Panc1 (cell line): ENCODE measurements at regions not wholly inside any gene's neighbourhood (a gene's known extent, or its start where the extent isn't known, plus 50 kb on each side); places are given as distances from the start of the nearest gene placed in this dataset.

Experiments used
- ATAC-seq: fragments of 200-7000 bp; cut with Tn5 transposase; 2 replicates; pipeline ENCODE4 v1.9.1; 2020; ENCODE audit warnings: mild to moderate bottlenecking, moderate library complexity
- BruUV-seq: library from RNA; stranded (reverse); fragments of 400-500 nt; replicated peaks from 2 replicates; lab custom pipeline; 2021; lab: Mats Ljungman, UMichigan
- CTCF ChIA-PET: fragments of 300-600 bp; sonication (Branson Sonifier 250); formaldehyde crosslinking; loops from one replicate; lab custom pipeline; 2022; ENCODE audit warnings: antibody characterized with exemption; lab: Charles Lee
- POLR2A ChIA-PET: fragments of 300-600 bp; sonication (Branson Sonifier 250); formaldehyde crosslinking; loops from one replicate; lab custom pipeline; 2022; ENCODE audit warnings: antibody characterized with exemption; lab: Charles Lee
- DNase-seq: peaks from one replicate; pipeline ENCODE4 v3.0.0-alpha.2; 2010; ENCODE audit warnings: low read depth, low spot score
- H3K27ac ChIP-seq: 2 replicates; pipeline ENCODE4 v1.5.1; 2011; ENCODE audit warnings: mild to moderate bottlenecking, low read length, inconsistent platforms
- H3K27me3 ChIP-seq: fragments of 200-500 bp; sonication (Bioruptor generic); 2 replicates; pipeline ENCODE4 v1.6.0; 2014; ENCODE audit warnings: low read length, inconsistent platforms; ENCODE audit not compliant: control insufficient read depth, insufficient read depth
- H3K36me3 ChIP-seq: fragments of 200-500 bp; sonication (Bioruptor generic); 2 replicates; pipeline ENCODE4 v1.5.1; 2014; ENCODE audit warnings: inconsistent platforms, mild to moderate bottlenecking, low read length, moderate library complexity; ENCODE audit not compliant: control insufficient read depth, insufficient read depth
- H3K4me1 ChIP-seq: 2 replicates; pipeline ENCODE4 v1.5.1; 2011; ENCODE audit warnings: inconsistent platforms, mild to moderate bottlenecking, low read length, moderate library complexity; ENCODE audit not compliant: control insufficient read depth, insufficient read depth
- H3K4me3 ChIP-seq, 2 experiments: 2 replicates each; pipeline ENCODE4 v1.5.1; 2011 to 2012; ENCODE audit warnings: low read depth in 2 of 2, low read length in 2 of 2, mild to moderate bottlenecking in 2 of 2, inconsistent platforms in 1 of 2, moderate library complexity in 1 of 2
- H3K9me3 ChIP-seq: fragments of 200-500 bp; sonication (Bioruptor generic); 2 replicates; pipeline ENCODE4 v1.5.1; 2014; ENCODE audit warnings: low read depth, mild to moderate bottlenecking, inconsistent platforms, low read length, moderate library complexity; ENCODE audit not compliant: control insufficient read depth, insufficient read depth
- POLR2AphosphoS5 ChIP-seq: IDR thresholded peaks from 2 replicates; pipeline ENCODE4 v1.6.1; 2012; ENCODE audit warnings: mild to moderate bottlenecking, low read depth, low read length, moderate library complexity
- SIN3A ChIP-seq: IDR thresholded peaks from 2 replicates; pipeline ENCODE4 v1.6.1; 2012; ENCODE audit warnings: low read depth, mild to moderate bottlenecking, low read length, moderate library complexity, borderline replicate concordance; ENCODE audit not compliant: insufficient read depth
- TCF7L2 ChIP-seq: IDR thresholded peaks from 2 replicates; pipeline ENCODE4 v1.6.1; 2011; ENCODE audit warnings: mild to moderate bottlenecking, low read depth, low read length, inconsistent platforms
- in situ Hi-C: cut with HindIII; loops from 2 replicates; pipeline ENCODE4 v1.10.0; 2016; ENCODE audit warnings: low sequenced_read_pairs, low pct_unique_long_range_greater_than_20kb
- intact Hi-C: fragments of 100-400 bp; cut with micrococcal nuclease; formaldehyde crosslinking; loops from one replicate; pipeline ENCODE4 v1.10.0; 2022; ENCODE audit not compliant: unreplicated experiment
- TF ChIP-seq, protein P1 (sequence below), 2 experiments: IDR thresholded peaks; 2 replicates each; pipeline ENCODE4 v1.6.1; 2011 to 2012; ENCODE audit warnings: low read depth in 2 of 2, control low read depth in 1 of 2, low read length in 1 of 2, mild to moderate bottlenecking in 1 of 2, moderate library complexity in 1 of 2; ENCODE audit not compliant: insufficient read depth in 1 of 2
- TF ChIP-seq, protein P2 (sequence below): fragments of 450-650 bp; IDR thresholded peaks from 2 replicates; pipeline ENCODE4 v1.5.1; 2017; ENCODE audit warnings: mild to moderate bottlenecking

GRCh38 chr14:35236806-35237205 is 55.4 kb upstream of the PSMA6 start:
- DNase-seq, result no peak
- TF ChIP-seq SIN3A, result no peak
- TF ChIP-seq POLR2AphosphoS5, result no peak
- TF ChIP-seq, protein P1, sequence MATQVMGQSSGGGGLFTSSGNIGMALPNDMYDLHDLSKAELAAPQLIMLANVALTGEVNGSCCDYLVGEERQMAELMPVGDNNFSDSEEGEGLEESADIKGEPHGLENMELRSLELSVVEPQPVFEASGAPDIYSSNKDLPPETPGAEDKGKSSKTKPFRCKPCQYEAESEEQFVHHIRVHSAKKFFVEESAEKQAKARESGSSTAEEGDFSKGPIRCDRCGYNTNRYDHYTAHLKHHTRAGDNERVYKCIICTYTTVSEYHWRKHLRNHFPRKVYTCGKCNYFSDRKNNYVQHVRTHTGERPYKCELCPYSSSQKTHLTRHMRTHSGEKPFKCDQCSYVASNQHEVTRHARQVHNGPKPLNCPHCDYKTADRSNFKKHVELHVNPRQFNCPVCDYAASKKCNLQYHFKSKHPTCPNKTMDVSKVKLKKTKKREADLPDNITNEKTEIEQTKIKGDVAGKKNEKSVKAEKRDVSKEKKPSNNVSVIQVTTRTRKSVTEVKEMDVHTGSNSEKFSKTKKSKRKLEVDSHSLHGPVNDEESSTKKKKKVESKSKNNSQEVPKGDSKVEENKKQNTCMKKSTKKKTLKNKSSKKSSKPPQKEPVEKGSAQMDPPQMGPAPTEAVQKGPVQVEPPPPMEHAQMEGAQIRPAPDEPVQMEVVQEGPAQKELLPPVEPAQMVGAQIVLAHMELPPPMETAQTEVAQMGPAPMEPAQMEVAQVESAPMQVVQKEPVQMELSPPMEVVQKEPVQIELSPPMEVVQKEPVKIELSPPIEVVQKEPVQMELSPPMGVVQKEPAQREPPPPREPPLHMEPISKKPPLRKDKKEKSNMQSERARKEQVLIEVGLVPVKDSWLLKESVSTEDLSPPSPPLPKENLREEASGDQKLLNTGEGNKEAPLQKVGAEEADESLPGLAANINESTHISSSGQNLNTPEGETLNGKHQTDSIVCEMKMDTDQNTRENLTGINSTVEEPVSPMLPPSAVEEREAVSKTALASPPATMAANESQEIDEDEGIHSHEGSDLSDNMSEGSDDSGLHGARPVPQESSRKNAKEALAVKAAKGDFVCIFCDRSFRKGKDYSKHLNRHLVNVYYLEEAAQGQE (IDR thresholded peaks at IDR 0.05; ENCODE audit: insufficient read depth in 1 of 2, low read depth in 2 of 2, low read length in 1 of 2), result no peak
- TF ChIP-seq TCF7L2, result no peak
- TF ChIP-seq, protein P2, sequence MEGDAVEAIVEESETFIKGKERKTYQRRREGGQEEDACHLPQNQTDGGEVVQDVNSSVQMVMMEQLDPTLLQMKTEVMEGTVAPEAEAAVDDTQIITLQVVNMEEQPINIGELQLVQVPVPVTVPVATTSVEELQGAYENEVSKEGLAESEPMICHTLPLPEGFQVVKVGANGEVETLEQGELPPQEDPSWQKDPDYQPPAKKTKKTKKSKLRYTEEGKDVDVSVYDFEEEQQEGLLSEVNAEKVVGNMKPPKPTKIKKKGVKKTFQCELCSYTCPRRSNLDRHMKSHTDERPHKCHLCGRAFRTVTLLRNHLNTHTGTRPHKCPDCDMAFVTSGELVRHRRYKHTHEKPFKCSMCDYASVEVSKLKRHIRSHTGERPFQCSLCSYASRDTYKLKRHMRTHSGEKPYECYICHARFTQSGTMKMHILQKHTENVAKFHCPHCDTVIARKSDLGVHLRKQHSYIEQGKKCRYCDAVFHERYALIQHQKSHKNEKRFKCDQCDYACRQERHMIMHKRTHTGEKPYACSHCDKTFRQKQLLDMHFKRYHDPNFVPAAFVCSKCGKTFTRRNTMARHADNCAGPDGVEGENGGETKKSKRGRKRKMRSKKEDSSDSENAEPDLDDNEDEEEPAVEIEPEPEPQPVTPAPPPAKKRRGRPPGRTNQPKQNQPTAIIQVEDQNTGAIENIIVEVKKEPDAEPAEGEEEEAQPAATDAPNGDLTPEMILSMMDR, result no peak
- H3K9me3 ChIP-seq, result no peaks in the 10 kb centered on the region
- H3K4me3 ChIP-seq, result no peak overlapping the region
- ATAC-seq, result no peak
- H3K27ac ChIP-seq, result no peak overlapping the region
- no peaks in the 10 kb centered on the region for H3K36me3 ChIP-seq
- in situ Hi-C loops, result no loop called here
- ChIA-PET POLR2A (no interaction called here), CTCF (no interaction called here)
- no TSS peak for BruUV-seq
- no peaks in the 10 kb centered on the region for H3K27me3 ChIP-seq
- intact Hi-C loops, result no loop called here
- H3K4me1 ChIP-seq, result no peaks in the 10 kb centered on the region

- no peaks in the 10 kb centered on the region for H3K27me3 ChIP-seq
These were observed 52.0 kb upstream of the PSMA6 start for GRCh38 chr14:35240231-35240630.

More at GRCh38 chr14:35240231-35240630, 52.0 kb upstream of the PSMA6 start:
- in situ Hi-C loops (no loop called here), intact Hi-C loops (no loop called here)
- Histone ChIP-seq H3K4me3 (no peak overlapping the region), H3K36me3 (no peaks in the 10 kb centered on the region), H3K27ac (no peak overlapping the region), H3K4me1 (no peaks in the 10 kb centered on the region), H3K9me3 (no peaks in the 10 kb centered on the region)
- no peak for TF ChIP-seq TCF7L2
- TF ChIP-seq, protein P1 (IDR thresholded peaks at IDR 0.05; ENCODE audit: insufficient read depth in 1 of 2, low read depth in 2 of 2, low read length in 1 of 2), result no peak
- TF ChIP-seq, protein P2, result no peak
- no peak for TF ChIP-seq POLR2AphosphoS5
- no peak for TF ChIP-seq SIN3A
- DNase-seq (no peak), ATAC-seq (no peak)
- POLR2A ChIA-PET, result no interaction called here
- CTCF ChIA-PET, result no interaction called here
- no TSS peak for BruUV-seq
